GM19043 (cell line): ENCODE measurements at regions not wholly inside any gene's neighbourhood (a gene's known extent, or its start where the extent isn't known, plus 50 kb on each side); places are given as distances from the start of the nearest gene placed in this dataset.

Source experiments
- ATAC-seq: cut with Tn5 transposase; IDR thresholded peaks from one replicate; pipeline ENCODE4 v1.9.1; 2021; ENCODE audit warnings: low read depth; ENCODE audit not compliant: unreplicated experiment

- no peak for ATAC-seq
These were observed 176.7 kb downstream of the GLI2 start for GRCh38 chr2:120912101-120912985.

DNA sequence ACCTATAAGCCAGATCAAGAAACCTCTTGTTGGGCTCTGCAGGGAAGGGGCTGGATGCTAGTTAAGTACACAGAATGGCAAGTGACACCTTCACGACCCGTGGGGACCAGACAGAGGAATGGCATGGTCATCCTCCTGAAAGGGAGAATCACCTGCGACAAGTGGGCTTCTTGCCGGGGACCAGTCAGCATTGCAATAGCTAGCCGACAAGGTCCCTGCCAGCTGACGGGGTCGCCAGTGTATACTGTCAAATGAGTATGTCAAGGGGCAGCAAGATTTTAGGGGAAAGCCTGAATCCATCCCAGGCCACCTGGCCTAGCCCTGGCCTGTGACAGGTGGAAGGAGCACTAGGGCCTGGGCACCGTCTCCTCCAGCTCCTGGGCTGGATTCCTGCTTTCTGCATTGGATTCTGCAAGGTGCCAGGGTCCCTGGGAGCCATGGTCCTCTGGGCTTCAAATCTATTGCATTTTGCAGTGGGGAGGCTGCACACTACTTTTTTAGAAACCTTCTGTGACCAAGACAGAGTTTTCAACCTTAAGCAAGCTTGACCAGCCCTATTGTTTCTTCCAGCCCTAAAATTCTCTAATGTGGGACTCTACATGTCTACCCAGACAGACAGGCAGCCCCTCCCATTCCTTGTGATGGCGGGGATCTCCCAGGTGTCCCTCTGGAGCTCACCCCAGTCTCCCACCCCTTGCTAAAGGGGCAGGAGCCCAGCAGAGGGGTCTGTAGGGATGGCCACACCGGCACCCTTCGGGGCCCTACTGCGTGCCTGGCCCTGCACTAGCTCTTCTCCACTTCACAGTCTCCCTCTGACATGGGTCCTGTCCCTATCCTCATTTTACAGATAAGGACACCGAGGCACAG lies 178.5 kb downstream of the GLI2 start:
- no peak for ATAC-seq

DNA sequence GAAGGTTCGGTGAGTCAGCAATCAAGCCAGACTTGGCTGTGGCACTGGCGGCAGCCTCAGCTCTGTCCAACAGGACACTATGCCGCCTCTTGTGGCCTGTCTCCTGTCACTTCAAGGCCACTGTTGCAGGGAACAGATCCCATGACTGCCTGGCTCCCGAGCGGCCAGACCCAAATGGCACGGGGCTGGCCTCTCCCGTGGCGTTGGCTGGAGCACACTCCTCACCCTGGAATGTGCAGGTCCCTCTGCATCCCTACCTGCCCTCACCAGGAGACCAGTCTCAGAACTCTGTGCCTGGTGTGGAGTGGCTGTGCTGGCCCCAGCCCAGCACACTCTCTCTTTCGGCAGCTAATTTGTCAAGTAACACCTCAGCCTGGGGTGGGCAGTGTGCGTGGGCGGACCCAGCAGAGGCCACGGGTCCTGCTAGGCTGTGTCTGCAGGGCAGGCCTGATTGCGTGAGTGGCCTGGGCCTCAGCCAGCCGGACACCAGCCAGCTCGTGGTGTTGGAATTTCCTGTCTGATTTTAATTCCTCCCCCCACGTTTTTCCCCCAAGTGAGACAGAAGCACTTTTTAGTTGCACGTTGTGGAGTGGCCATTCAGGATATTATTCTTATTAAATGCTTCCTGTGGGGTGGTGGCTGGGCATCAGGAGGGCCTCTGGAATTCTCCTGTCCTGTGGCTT lies 179.3 kb downstream of the GLI2 start:
- ATAC-seq: no peak

DNA sequence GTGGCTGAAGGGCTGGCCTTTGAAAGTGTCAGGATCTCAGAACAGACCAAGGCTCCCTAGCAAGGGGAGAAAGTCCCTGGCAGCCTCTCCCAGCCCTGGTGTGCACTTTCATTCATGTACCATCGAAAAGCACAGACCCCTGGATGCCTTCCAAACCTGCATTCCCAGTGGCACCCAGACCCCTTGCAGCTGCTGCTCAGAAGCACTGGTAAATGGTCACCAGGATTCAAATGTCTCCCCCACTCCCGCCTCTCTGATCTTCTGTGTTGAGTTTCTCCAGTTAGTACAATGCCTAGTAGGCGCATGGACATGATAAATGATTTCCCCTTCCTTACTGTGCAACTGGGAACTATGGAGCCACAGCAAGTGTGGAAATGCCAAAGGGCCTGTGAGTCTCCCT lies 180.0 kb downstream of the GLI2 start:
- no peak for ATAC-seq

DNA sequence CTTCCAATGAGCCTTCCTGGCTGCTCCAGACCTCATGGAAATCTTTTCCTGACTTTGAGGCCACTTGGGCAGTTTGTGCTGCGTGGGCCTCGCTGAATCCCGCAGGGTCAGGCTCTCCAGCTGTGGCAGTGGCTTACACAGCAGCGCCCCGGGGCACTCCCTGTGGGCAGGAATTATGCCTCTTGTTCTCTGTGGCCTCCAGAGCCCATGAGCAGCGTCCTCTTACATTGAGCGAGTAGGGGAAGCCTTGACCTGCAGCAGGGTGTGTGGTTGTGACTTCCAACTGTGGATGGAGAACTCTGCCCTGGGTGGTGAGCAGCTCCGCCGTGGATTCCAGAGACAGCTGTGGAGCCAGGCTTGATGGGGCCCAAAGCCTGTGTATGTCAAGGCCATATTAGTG lies 180.8 kb downstream of the GLI2 start:
- ATAC-seq: no peak

GRCh38 chr2:120917886-120918285 lies 182.2 kb downstream of the GLI2 start:
- ATAC-seq: no peak

GRCh38 chr2:120919216-120919615 lies 183.5 kb downstream of the GLI2 start:
- no peak for ATAC-seq

DNA sequence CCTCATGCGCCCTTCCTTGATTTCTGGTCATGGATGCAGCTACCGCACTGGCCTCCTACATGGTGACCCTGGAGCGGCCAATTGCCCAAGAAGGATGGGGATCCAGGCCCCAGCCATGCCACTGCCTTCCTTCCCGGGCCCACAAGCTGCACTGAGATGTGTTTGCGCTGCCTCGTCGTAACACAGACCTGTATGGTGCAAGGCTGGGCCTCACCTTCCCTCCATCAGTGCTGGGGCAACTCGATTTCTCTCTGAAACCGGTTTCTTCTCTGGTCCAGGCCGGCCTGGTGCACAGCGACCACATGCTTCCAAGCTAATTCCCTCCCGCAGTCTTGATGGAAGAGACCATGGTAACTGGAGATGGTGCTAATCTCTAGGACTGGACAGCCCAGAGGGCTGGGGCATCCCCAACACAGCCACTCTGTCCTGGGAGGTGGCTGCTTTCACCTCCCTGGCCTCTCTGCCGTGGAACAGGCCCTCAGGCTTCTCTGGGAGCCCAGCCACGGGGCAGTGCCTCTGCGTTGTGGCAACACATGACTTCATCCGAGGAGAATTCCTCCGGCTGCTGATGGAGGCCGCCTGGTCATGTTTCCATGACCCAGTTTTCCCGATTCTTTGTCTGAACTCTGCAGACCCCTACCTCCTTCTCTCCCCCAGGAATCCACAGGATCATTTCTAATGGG lies 184.2 kb downstream of the GLI2 start:
- ATAC-seq: no peak

DNA sequence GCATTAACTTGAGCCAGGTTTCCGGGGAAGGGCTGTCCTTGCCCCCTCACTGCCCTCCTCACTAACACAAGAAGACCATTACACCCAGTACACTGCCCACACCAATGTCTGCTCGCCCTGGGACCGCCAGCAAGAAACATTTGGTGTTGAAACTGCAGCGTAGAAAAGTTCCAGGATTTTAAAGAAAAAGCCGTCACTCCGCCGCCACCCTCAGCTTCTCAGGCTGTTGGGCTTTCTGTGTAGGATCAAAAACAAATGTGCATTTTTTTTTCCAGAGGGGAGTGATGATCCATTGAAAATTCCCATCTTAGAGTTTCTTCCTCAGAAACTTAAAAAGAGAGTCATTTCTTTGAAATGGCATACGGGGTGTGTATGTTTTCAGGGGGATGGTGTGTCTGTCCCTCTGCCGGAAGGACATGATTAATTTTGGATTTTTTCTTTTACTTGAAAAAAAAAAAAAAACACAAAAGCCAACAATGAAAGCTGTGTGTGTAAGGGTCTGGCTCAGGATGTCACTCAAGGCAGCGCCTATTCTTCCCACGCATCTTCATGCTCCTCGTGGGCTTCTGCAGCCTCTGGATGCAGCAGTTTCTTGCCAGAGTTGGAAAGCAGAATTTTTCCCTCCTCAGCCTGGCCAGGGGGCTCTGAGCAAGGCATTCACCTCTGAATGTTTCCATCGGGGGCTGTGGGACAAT lies 184.9 kb downstream of the GLI2 start:
- ATAC-seq: no peak

DNA sequence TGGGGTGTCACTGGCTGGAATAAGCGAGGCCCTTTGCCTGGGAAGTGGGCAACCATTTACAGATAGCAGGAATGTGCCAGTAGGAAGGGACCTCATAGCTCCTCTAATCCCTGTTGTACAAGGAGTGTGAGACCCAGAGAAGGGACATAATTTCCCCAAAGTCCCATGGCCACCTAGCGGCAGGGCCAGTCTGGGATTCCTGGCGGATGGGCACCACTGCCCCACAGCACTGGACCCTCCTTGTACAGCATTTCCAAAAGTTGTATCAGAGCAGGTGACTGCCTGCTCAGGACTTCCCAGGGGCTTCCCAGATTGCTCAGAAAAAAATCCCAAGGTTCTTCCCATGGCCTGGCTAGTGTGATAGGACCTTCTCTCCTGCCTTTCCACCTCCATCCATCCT lies 185.8 kb downstream of the GLI2 start:
- ATAC-seq: no peak

- ATAC-seq: no peak
These were observed 187.1 kb downstream of the GLI2 start for GRCh38 chr2:120922571-120923332.

GRCh38 chr2:120923426-120923825 lies 187.8 kb downstream of the GLI2 start:
- ATAC-seq: no peak

DNA sequence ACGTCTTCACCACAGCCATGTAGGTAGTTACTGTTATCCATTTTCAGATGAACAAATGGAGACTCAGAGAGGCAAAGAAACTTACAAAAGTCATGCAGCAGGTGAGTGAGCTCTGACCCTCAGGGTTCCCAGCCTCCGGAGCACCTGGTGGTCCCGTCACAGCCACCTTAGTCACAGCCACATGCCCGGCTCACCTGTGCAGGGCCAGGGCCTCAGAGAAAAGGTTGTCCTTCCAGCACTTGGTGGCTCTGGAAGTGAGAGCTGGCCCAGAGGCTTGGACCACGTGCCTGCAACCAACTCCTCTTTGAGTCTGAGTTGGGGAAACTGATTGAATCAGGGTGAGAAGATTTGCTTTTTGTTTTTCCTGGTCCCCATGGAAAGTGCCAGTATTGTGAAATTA lies 189.3 kb downstream of the GLI2 start:
- no peak for ATAC-seq

DNA sequence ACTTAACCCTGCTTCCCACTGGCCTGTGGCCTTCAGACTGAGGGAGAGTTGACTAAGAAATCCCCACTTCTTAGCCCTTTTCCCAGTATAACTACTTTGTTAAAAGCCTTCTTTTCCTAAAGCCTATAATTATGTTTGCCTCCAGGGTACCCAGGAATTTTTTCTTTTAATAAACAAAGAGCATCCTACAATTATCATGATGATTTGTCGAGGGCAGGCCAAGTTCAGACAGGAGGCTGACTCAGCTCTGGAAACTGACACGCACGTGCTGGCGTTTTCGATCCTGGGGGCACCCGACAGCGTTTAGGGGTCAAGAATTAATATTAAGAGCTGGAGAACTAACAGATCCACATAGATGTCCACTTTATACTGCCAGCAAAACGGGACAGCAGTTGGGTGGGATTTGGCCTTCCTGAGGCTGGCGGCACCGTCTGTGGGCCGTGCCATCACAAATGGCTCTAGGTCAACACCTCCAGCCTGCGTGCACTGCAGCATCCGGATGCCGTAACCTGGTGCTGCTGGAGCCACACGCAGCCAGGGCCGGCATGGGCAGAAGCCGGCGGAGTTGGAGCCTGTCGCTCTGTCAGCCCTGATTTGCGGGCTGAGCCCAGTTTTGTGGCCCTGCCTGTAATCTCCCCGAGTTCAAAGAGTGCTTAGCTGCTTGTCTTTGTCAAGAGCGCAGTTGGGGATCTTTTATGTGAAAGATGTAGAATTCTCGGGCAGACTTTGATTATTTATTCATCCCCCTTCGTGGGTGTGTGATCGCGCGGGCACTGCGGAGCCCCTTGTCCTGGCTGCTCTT lies 191.0 kb downstream of the GLI2 start:
- ATAC-seq: no peak

DNA sequence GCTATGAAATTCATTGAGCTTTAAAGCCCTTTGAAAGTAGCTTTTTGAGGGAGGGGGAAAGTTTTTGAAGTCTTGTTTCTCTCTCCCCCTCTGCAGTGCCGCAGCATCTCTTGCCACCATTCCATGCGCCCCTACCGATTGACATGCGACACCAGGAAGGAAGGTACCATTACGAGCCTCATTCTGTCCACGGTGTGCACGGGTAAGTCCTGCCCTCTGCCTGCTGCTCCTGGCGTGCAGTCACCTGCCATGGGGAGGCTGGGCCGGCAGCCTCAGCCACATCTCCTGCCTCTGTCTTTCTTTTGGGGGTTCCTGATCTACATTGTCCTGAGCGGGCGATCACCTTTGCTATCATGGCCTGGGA lies 191.6 kb downstream of the GLI2 start:
- no peak for ATAC-seq

DNA sequence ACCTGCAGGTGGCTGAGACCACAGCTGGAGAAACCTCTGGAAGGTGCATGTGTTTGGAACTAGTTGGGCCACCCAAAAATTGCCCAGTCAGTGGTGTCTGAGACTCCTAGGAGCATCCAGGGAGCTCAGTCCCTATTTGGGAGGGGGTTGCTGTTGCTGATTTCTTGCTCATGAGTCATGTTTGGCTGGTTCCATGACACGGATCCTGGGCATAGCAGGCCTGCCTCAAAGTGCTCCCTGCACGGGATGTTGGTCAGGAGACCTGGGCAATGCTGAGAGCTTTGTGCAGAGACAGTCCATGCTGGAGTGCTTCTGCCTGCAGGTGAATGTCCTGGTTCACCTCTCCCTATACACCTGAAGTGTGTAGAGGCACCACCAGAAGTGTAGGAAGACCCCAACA lies 194.2 kb downstream of the GLI2 start:
- ATAC-seq: no peak

GRCh38 chr2:120930236-120930635 lies 194.6 kb downstream of the GLI2 start:
- no peak for ATAC-seq

DNA sequence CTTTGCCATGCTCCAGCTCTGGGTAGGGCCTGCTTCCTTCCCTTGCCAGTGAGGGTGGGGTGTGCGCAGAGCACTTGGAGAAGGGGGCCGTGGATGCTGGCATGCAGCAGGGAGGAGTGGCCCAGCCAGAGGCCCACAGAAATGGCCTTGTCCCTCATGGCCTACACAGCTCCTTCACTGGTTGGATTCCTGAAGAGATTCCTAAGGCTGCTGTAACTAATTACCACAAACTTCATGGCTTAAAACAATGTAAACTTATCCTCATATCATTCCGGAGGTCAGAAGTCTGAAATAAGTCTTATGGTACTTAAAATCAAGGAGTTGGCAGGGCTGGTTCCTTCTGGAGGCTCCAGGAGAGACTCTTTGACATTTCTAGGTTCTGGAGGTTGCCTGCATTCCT lies 195.2 kb downstream of the GLI2 start:
- ATAC-seq: no peak

DNA sequence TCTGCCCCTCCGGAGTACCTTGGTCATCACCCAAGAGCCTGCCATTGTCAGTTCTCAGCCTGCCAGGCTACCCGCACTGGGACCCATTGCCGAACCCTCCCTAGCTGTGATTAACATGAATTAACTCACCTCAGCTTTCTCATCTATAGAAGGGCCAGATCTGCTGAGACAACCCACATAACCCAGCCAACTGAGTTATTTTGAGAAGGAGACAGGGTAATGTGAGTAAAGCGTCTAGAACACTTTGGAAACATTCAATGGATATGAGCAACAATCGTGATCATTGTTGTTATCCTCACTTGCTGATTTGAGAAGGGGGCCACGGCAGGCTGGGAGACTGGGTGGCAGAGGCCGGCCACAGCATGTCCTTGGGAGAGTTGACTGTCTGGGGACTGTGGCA lies 196.8 kb downstream of the GLI2 start:
- ATAC-seq: no peak
